ENCODE measurements at regions not wholly inside any gene's neighbourhood (a gene's known extent, or its start where the extent isn't known, plus 50 kb on each side); places are given as distances from the start of the nearest gene placed in this dataset.

DNA sequence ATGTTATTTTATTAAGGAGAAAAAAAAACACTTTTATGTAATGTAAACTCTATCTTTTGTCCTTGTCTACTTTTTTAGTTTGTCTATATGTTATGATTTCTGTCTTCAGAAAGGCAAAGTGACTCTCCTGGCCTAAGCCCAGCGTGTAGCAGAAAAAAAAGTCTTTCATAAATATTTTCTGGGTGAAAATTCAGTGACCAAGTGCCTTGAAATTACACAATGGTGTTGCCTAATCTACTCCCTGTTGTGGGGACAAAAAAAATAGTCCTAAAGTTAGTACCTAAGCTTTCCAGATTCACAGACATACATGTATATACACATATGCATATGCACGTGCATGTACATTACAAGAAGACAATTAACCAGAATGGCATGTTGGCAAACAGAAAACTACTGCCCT, 1257.8 kb upstream of the SORCS1 start:
- no peak overlapping the region for H3K56ac ChIP-seq (replicated peaks; ENCODE audit: insufficient read length, low read depth, low read length)
- H3K4me2 ChIP-seq (ENCODE audit: insufficient read depth in 1 of 2, low read depth in 2 of 2, low read length in 2 of 2) = no peak overlapping the region
- H3K23me2 ChIP-seq (ENCODE audit: low read depth, low read length) = no peaks in the 10 kb centered on the region
- no peak overlapping the region for H2BK15ac ChIP-seq (ENCODE audit: low read length)
- H3K9me3 ChIP-seq (ENCODE audit: insufficient read depth in 2 of 2, low read depth in 1 of 2, low read length in 1 of 2) = no peaks in the 10 kb centered on the region
- H4K91ac ChIP-seq (replicated peaks; ENCODE audit: insufficient read length, low read length) = no peak overlapping the region
- H3K9ac ChIP-seq (replicated peaks in 1 of 4; ENCODE audit: extremely low read depth in 1 of 4, low read depth in 3 of 4, low read length in 3 of 4) = no peak overlapping the region
- no peak overlapping the region for H2AK5ac ChIP-seq (ENCODE audit: low read depth, low read length)
- CTCF ChIA-PET (ENCODE audit: partially characterized antibody) = interaction anchor here (0.6 kb wide), 1 partner anchor 1886 kb away, joined by 3 read pairs; no protein-coding TSS in a partner anchor
- no peak overlapping the region for H2BK5ac ChIP-seq (ENCODE audit: low read depth, low read length)
- no peak overlapping the region for H2BK20ac ChIP-seq (ENCODE audit: low read length)
- no peak overlapping the region for H2BK12ac ChIP-seq (ENCODE audit: low read depth, low read length)
- no peak overlapping the region for H3K18ac ChIP-seq (ENCODE audit: extremely low read depth, low read length)
- no peak overlapping the region for H3K14ac ChIP-seq (ENCODE audit: insufficient read length)
- 81% methylated on average over 2 of the region's 2 CpGs; no CpG with 5 or more reads in 1 of the 2 experiments for WGBS, 2 experiments (ENCODE audit: extremely low coverage in 1 of 2, insufficient coverage in 1 of 2, insufficient read length in 1 of 2, insufficient replicate concordance in 2 of 2, low coverage in 1 of 2, low lambda C conversion rate in 2 of 2, missing lambda C conversion rate in 1 of 2)
- H3K79me1 ChIP-seq (ENCODE audit: low read depth, low read length) = no peaks in the 10 kb centered on the region
- no peak overlapping the region for H3K27ac ChIP-seq (ENCODE audit: low read depth, low read length)
- no peaks in the 10 kb centered on the region for H3K79me2 ChIP-seq (ENCODE audit: control insufficient read depth in 1 of 2, insufficient read depth in 2 of 2, low read length in 2 of 2)
- no peak overlapping the region for H2BK120ac ChIP-seq (replicated peaks; ENCODE audit: low read depth, low read length)
- no peak overlapping the region for H3K4me3 ChIP-seq (ENCODE audit: extremely low read depth in 1 of 4, insufficient read depth in 2 of 4, low read depth in 3 of 4, low read length in 4 of 4)
- no peaks in the 10 kb centered on the region for H3K27me3 ChIP-seq (replicated peaks in 1 of 4; ENCODE audit: control insufficient read depth in 3 of 4, extremely low read depth in 1 of 4, insufficient read depth in 3 of 4, low read length in 3 of 4)
- H3K4ac ChIP-seq (replicated peaks; ENCODE audit: insufficient read length, low read depth, low read length) = no peak overlapping the region
- H2AFZ ChIP-seq (ENCODE audit: low read length) = no peak overlapping the region
- DNase-seq (ENCODE audit: low read depth in 1 of 2, low spot score in 2 of 2) (no peak), FAIRE-seq (no peak)
- H4K20me1 ChIP-seq (replicated peaks in 1 of 2; ENCODE audit: control insufficient read depth in 1 of 2, insufficient read depth in 2 of 2, low read length in 2 of 2) = no peaks in the 10 kb centered on the region
- no peaks in the 10 kb centered on the region for H3K4me1 ChIP-seq (replicated peaks in 1 of 4; ENCODE audit: control insufficient read depth in 3 of 4, insufficient read depth in 4 of 4, low read length in 3 of 4)
- no peak for TF ChIP-seq CHD1 (IDR thresholded peaks at IDR 0.05; ENCODE audit: low read depth, low read length)
- TF ChIP-seq EZH2 (IDR thresholded peaks at IDR 0.05; ENCODE audit: low read depth, low read length, severe bottlenecking) = no peak
- TF ChIP-seq POLR2A (IDR thresholded peaks at IDR 0.05; ENCODE audit: control extremely low read depth in 1 of 2, low read depth in 2 of 2, low read length in 2 of 2) = no peak
- TF ChIP-seq SIX5 (IDR thresholded peaks at IDR 0.05; ENCODE audit: low read depth, low read length) = no peak
- TF ChIP-seq HDAC6 (IDR thresholded peaks at IDR 0.05; ENCODE audit: low read depth, low read length) = no peak
- no peak for TF ChIP-seq SP2 (IDR thresholded peaks at IDR 0.05; ENCODE audit: low read length)
- TF ChIP-seq, protein P1, sequence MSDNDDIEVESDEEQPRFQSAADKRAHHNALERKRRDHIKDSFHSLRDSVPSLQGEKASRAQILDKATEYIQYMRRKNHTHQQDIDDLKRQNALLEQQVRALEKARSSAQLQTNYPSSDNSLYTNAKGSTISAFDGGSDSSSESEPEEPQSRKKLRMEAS (IDR thresholded peaks at IDR 0.05) = no peak
- no peak for TF ChIP-seq BCL11A (IDR thresholded peaks at IDR 0.05; ENCODE audit: low read depth in 2 of 2, low read length in 2 of 2)
- POLR2A ChIA-PET (ENCODE audit: partially characterized antibody) = no interaction called here
- no peak overlapping the region for H3K23ac ChIP-seq (ENCODE audit: insufficient read length)
- H4K5ac ChIP-seq (ENCODE audit: insufficient read length, low read depth, low read length) = no peak overlapping the region
- no peak overlapping the region for H4K8ac ChIP-seq (ENCODE audit: extremely low read depth, insufficient read depth, low read length)
- H3K36me3 ChIP-seq (ENCODE audit: control insufficient read depth in 2 of 4, insufficient read depth in 4 of 4, low read length in 3 of 4) = no peaks in the 10 kb centered on the region
